HG03439 (cell line): ENCODE measurements at regions not wholly inside any gene's neighbourhood (a gene's known extent, or its start where the extent isn't known, plus 50 kb on each side); places are given as distances from the start of the nearest gene placed in this dataset.

ENCODE experiments used
- ATAC-seq: cut with Tn5 transposase; IDR thresholded peaks from one replicate; pipeline ENCODE4 v1.9.1; 2021; ENCODE audit warnings: mild to moderate bottlenecking, moderate library complexity; ENCODE audit not compliant: unreplicated experiment

- ATAC-seq, result no peak
Observed at GRCh38 chr4:63526251-63526650, 883.0 kb downstream of the TECRL start.

DNA sequence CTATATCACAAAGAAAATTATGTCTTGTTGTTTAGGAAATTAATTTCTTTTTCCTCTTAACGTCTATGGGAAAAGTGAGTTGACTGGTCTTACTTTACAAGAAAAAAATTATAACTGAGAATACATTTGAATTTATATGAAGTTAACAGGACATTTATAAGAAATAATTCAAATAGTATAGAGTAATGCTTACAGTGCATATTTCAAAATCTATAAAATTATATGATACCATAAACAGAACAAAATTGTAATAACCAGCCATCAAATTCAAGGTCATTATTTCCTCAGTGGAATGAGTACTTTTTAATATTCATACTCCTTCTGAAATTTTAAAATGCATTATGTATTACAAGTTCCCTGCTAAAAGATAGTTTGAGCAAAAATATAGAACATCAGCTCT, 884.5 kb downstream of the TECRL start:
- no peak for ATAC-seq

DNA sequence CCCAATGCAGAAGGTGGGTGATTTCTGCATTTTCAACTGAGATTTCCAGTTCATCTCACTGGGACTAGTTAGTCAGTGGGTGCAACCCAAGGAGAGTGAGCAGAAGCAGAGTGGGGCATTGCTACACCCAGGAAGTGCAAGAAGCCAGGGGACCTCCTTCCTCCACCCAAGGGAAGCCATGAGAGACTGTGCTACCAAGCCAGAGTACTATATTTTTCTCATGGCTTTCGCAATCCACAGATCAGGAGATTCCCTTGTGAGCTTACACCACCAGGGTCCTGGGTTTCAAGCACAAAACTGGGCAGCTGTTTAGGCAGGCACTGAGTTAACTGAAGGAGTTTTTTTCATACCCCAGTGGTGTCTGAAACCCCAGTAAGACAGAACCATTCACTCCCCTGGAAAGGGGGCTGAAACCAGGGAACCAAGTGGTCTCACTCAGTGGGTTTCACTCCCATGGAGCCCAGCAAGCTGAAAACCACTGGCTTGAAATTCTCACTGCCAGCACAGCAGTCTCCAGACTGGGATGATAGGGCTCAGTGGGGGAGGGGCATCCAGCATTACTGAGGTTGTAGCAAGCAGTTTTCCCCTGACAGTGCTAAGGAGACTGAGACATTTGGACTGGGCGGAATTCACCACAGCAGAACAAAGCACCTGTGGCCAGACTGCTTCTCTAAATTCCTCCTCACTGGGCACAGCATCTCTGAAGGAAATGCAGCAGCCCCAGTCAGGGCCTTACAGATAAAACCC, 903.4 kb downstream of the TECRL start:
- no peak for ATAC-seq

- no peak for ATAC-seq
Observed at GRCh38 chr4:63493265-63493664, 916.0 kb downstream of the TECRL start.

GRCh38 chr4:63492515-63492914, 916.7 kb downstream of the TECRL start:
- ATAC-seq, result no peak

DNA sequence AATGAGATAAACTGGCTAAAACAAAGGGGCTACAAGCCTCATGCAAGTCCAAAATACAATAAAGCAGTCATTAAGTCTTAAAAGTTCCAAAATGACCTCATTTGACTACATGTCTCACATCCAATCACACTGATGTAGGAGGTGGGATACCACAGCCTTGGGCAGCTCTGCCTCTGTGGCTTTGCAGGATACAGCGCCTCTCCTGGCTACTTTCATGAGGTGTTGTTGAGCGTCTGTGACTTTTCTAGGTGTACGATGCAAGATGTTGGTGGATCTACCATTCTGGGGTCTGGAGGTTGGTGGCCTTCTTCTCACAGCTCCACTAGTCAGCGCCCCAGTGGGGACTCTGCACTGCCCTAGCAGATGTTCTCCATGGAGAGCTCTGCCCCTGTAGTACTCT, 944.9 kb downstream of the TECRL start:
- ATAC-seq, result no peak

GRCh38 chr4:63460075-63460474, 949.2 kb downstream of the TECRL start:
- no peak for ATAC-seq

GRCh38 chr4:63459329-63459728, 949.9 kb downstream of the TECRL start:
- no peak for ATAC-seq

DNA sequence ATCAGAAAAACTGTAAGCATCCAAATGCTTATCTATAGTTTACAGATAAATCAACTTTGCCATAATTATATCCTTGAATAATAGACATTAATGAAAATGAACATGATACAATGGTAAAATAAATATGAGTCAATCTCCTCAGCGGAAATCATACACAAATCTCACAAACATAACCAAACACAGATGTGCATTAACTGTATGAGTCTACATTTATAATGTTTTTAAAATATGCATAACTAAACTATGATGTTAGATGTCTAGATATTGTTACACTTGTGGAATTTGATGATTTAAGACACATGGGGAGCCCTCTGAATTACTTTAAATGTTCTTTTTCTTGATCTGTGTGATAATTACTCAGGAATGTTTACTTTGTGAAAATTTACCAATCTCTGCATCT, 951.2 kb downstream of the TECRL start:
- ATAC-seq, result no peak

GRCh38 chr4:63440236-63440635, 969.0 kb downstream of the TECRL start:
- no peak for ATAC-seq

DNA sequence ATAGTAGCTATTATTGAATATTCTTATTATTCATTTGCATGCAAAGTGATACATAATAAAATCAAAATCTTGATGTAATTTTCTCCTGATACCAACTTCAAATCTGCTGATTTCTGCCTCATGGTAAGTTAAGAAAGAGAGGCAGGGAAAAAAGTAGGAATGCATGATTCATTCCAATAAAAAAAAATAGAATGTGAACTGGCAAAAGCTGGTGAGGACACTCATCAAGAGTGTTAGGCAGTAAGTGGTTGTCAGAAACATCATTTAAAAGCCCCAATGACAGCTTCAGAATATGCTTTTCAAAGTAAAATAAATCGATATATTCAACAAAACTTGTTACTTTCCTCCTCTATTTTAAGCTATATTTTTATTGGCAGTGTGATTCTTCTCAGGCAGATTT, 979.1 kb downstream of the TECRL start:
- ATAC-seq, result no peak

DNA sequence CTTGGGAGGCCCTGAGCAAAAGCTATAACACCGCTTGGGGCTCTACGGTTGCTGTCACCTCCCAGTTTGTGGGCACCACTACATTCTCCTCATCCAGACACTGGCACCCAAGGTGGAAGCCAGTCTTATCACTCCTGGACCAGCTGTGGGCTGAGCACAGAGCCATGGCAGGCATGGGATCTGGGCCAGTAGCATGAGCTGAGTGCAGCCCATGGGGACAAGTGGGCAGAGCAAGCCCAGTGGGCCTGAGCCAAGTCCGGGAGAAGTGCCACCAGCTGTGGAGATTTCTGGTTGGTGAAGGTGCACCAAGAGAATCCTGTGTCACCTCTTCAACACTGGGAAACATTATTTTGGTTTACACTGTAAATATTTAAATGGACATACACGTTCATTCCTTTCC, 1013.0 kb downstream of the TECRL start:
- no peak for ATAC-seq

- no peak for ATAC-seq
Observed at GRCh38 chr4:63393544-63393943, 1015.7 kb downstream of the TECRL start.

DNA sequence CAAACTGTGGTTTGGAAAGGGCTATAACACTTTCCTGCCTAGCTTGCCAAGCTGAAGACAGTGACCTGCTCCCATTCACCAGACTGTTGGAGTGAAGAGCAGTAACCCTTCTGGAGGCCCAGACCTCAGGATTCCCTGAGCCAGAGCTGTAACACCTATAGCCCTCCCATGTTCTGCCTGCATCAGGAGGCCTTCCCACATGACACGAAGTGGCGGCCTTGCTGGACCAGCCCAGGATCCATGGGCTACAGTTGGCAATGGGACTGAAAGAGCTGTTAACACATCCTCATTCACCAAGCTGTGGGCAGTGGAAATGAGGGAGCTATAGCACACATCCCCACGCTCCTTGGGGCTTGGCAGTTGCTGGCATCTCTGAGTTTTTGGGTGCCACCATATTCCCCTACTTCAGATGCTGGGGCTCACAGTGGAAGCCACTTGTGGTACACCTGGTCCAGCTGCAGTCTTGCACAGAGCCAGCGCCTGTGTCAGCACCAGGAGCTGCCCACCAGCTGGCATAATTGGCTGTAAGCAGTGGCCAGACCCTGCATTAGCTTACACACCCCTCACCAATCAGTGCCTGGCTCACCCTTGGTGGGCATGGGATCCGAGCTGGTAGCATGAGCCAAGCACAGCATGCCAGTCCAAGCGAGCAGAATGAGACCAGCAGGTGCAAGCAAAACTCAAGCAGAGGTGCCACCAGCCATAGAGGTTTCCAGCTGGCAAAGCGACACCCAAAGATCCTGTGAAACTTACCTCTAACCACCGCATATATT, 1029.3 kb downstream of the TECRL start:
- no peak for ATAC-seq

- no peak for ATAC-seq
Observed at GRCh38 chr4:63371001-63371400, 1038.2 kb downstream of the TECRL start.

DNA sequence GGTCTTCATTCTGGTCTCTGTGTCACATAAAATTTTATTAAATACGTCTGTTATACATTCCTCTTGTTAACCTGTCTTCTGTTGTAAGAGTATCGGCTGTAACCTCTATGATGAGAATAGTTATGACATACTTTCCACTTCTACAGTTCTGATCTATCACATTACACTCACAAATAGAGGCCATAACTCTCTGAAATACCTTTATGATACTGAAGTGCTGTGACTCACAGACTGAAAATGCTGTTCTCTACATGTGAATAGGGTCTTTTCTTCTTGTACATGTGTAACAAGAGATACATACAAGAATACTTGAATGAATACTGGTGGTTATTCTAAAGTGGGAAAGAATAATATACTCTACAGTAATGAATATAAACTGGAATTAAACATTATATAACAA, 1047.6 kb downstream of the TECRL start:
- no peak for ATAC-seq

GRCh38 chr4:63361066-63361465, 1048.2 kb downstream of the TECRL start:
- ATAC-seq, result no peak

- no peak for ATAC-seq
Observed at GRCh38 chr4:63349674-63350025, 1059.6 kb downstream of the TECRL start.

- ATAC-seq, result no peak
Observed at GRCh38 chr4:63348735-63349673, 1060.2 kb downstream of the TECRL start.

DNA sequence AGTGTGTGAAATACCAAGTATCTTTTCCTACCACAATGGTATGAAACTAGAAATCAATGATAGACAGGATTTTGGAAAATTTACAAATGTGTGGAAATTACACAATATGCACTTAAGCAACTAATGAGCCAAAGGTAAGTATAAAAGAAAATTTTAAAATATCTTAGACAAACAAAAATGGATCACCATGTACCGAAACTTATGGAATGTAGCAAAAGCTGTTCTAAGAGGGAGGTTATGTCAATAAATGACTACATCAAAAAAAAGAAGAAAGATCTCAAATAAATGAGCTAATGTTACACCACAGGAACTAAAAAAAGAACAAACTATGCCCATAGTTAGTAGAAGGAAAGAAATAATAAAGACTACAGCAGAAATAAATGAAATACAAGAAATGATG, 1084.1 kb downstream of the TECRL start:
- ATAC-seq, result no peak

DNA sequence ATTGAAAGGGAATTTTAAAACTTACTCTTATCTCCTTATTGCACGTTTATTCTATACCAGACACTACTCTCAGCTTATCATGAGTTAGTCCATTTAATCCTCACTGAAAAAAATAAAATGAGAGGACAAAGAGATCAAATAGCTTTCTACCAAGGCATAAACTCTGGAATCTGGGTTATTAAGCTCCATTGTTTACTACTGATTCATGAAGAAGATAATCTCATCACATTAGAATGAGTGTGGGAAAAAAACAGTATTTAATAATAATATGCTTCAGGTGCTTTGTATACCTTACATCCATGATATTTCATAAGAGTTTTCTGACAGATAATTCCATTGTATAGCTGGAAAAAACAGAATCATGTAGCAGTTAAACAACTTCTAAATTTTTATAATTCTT, 1092.6 kb downstream of the TECRL start:
- no peak for ATAC-seq
